ENCODE measurements at regions not wholly inside any gene's neighbourhood (a gene's known extent, or its start where the extent isn't known, plus 50 kb on each side); places are given as distances from the start of the nearest gene placed in this dataset.

DNA sequence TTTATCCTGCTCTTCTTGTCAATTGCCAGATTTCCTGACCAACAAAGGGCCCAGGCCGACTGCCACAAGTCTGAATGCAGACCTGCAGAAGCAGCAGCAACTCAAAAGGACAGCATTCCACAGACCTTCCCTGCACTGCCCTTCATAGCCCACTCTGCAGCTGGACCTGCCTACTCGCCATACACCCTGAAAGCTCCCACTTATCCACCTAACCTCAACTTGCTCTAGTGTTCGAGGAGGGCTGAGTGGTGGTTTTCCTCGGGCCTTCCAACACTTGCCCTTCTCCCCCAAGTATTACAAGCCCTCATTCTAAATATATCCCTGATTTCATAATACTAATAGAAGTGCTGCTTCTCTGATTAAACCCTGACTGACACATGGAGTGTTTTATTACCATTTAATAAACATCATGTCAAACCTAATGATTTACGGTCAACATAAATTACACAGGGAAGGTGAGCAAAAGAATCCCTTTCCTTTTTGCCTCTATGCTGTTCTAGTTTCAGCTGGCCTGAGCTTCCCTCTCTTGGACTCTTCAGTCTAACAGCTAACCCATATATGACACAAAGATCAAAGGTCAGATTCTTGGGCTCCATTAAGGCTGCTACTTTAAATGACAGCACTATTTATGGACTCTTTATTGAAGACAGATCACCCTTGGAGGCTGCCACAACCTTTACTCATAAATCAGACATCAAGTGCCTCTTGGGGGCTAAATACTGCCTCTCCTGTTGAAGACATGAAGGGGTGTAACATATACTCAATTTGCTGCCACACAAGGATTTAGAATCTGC lies 1546.9 kb upstream of the TMEM132C start:
- no peaks in the 10 kb centered on the region for H3F3A ChIP-seq (ENCODE audit: insufficient read depth, low read length)
- no peak overlapping the region for H3K4me2 ChIP-seq (ENCODE audit: low read length)
- H2AFZ ChIP-seq (ENCODE audit: low read length) = no peak overlapping the region
- H4K20me1 ChIP-seq (ENCODE audit: insufficient read depth, low read length) = no peaks in the 10 kb centered on the region
- H3K4me3 ChIP-seq (ENCODE audit: low read depth, low read length, poor library complexity, severe bottlenecking) = no peak overlapping the region
- H3K4me1 ChIP-seq (ENCODE audit: insufficient read depth, low read length, severe bottlenecking) = no peaks in the 10 kb centered on the region
- H3K9me3 ChIP-seq (ENCODE audit: low read length) = no peaks in the 10 kb centered on the region
- TF ChIP-seq, protein P1, sequence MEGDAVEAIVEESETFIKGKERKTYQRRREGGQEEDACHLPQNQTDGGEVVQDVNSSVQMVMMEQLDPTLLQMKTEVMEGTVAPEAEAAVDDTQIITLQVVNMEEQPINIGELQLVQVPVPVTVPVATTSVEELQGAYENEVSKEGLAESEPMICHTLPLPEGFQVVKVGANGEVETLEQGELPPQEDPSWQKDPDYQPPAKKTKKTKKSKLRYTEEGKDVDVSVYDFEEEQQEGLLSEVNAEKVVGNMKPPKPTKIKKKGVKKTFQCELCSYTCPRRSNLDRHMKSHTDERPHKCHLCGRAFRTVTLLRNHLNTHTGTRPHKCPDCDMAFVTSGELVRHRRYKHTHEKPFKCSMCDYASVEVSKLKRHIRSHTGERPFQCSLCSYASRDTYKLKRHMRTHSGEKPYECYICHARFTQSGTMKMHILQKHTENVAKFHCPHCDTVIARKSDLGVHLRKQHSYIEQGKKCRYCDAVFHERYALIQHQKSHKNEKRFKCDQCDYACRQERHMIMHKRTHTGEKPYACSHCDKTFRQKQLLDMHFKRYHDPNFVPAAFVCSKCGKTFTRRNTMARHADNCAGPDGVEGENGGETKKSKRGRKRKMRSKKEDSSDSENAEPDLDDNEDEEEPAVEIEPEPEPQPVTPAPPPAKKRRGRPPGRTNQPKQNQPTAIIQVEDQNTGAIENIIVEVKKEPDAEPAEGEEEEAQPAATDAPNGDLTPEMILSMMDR (IDR thresholded peaks at IDR 0.05; ENCODE audit: low read length) = no peak
- TF ChIP-seq EZH2 (IDR thresholded peaks at IDR 0.05; ENCODE audit: borderline replicate concordance, low read length) = no peak
- H3K9ac ChIP-seq (ENCODE audit: low read length) = no peak overlapping the region
- H3K79me2 ChIP-seq (ENCODE audit: insufficient read depth, low read length) = no peaks in the 10 kb centered on the region
- H3K27me3 ChIP-seq (ENCODE audit: insufficient read depth, low read length) = no peaks in the 10 kb centered on the region
- H3K9me2 ChIP-seq (ENCODE audit: low read depth, low read length) = no peaks in the 10 kb centered on the region
- no peaks in the 10 kb centered on the region for H3K36me3 ChIP-seq (ENCODE audit: insufficient read depth, low read length)
- no peak overlapping the region for H3K27ac ChIP-seq (ENCODE audit: low read depth, low read length, poor library complexity, severe bottlenecking)

DNA sequence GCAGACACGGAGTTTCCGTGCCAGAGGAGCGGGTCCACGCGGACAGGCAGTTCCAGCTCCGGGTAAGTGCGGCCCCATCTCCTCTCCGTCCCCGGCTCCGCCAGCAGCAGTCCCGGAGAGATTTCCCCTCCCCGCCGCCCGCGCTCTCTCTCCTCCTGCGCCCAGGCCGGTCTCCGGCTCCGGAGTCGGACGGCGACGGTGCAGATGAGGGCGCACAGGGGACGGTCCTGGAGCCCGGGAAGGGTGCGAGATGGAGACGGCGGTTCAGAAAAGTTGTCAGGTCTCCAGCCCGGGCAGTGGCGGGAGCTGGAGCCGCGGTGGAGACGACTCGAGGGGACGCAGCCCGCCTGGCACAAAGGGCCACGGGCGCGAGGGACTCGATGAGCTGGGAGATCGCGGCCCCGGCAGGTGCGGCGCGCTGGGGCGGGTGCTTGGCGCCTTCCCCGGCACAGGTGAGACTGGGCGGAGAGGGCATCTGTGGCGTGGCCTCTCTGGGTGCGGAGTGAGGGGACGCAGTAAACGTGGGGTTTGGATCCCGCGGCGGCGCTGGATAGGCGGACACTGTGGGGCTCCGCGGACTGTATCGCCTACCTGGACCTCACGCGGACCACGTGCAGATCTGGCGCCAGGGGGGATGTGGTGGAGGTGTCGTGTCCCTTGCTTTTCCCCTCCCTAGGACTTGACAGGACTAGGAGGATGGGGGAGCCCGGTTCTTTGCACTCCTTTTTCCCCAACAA lies 1540.3 kb upstream of the TMEM132C start:
- no peak overlapping the region for H2AFZ ChIP-seq (ENCODE audit: low read length)
- H3K9me2 ChIP-seq (ENCODE audit: low read depth, low read length) = no peaks in the 10 kb centered on the region
- no peak overlapping the region for H3K4me3 ChIP-seq (ENCODE audit: low read depth, low read length, poor library complexity, severe bottlenecking)

DNA sequence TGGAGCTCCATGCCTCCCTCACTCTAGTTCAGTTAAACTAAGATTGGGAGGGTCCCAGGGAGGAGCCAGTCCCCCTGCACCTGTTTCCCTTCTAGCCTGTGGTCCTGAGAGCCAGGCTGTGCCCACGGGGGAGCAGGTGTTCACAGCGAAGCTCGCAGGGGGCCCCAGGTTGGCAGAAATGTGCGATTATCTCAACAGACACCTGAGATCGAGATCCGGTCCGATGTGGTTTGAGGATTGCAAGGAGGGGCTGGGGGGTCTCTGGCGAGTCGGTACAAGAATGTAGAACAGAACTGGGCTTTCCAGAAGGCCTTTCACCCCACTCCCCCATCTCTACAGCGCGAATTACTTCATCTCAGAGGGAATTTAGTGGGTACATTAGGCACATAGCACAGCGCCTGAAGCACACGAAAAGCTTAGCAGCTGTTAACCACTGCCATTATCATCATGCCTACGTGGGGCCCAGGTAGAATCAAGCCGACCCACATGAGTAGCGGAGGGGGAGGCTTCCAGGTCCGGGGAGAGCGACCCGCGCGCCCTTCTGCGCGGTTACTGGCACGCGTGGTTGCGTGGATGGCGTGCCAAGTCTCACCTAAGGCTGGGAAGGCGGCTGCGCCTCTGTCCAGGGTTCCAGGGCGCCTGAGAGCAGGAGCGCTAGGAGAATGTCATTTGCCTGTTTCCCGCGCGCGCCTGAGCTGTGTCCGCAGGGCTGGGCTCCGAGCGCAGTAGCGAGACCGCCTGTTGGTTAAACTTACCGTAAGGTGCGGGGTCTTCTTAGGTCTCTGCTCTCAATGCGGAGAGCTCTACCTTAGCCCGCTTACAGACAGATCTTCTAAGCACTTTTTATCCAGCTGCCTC lies 1539.5 kb upstream of the TMEM132C start:
- Histone ChIP-seq H4K20me1 (ENCODE audit: insufficient read depth, low read length) (no peaks in the 10 kb centered on the region), H3K79me2 (ENCODE audit: insufficient read depth, low read length) (no peaks in the 10 kb centered on the region), H3K27me3 (ENCODE audit: insufficient read depth, low read length) (no peaks in the 10 kb centered on the region), H3F3A (ENCODE audit: insufficient read depth, low read length) (no peaks in the 10 kb centered on the region), H3K9me3 (ENCODE audit: low read length) (no peaks in the 10 kb centered on the region), H3K4me2 (ENCODE audit: low read length) (no peak overlapping the region), H3K9ac (ENCODE audit: low read length) (no peak overlapping the region), H3K4me1 (ENCODE audit: insufficient read depth, low read length, severe bottlenecking) (no peaks in the 10 kb centered on the region), H3K4me3 (ENCODE audit: low read depth, low read length, poor library complexity, severe bottlenecking) (no peak overlapping the region), H3K36me3 (ENCODE audit: insufficient read depth, low read length) (no peaks in the 10 kb centered on the region), H3K9me2 (ENCODE audit: low read depth, low read length) (no peaks in the 10 kb centered on the region), H3K27ac (ENCODE audit: low read depth, low read length, poor library complexity, severe bottlenecking) (no peak overlapping the region), H2AFZ (ENCODE audit: low read length) (no peak overlapping the region)
- no peak for TF ChIP-seq EZH2 (IDR thresholded peaks at IDR 0.05; ENCODE audit: borderline replicate concordance, low read length)
- TF ChIP-seq, protein P1 (IDR thresholded peaks at IDR 0.05; ENCODE audit: low read length) = no peak

More for the DNA sequence above, 1540.3 kb upstream of the TMEM132C start:
- Histone ChIP-seq H3K9me3 (ENCODE audit: low read length) (no peaks in the 10 kb centered on the region), H3K27me3 (ENCODE audit: insufficient read depth, low read length) (no peaks in the 10 kb centered on the region), H3K27ac (ENCODE audit: low read depth, low read length, poor library complexity, severe bottlenecking) (no peak overlapping the region), H3K79me2 (ENCODE audit: insufficient read depth, low read length) (no peaks in the 10 kb centered on the region), H3K36me3 (ENCODE audit: insufficient read depth, low read length) (no peaks in the 10 kb centered on the region), H3K4me1 (ENCODE audit: insufficient read depth, low read length, severe bottlenecking) (no peaks in the 10 kb centered on the region), H3K4me2 (ENCODE audit: low read length) (no peak overlapping the region), H3K9ac (ENCODE audit: low read length) (no peak overlapping the region), H3F3A (ENCODE audit: insufficient read depth, low read length) (no peaks in the 10 kb centered on the region), H4K20me1 (ENCODE audit: insufficient read depth, low read length) (no peaks in the 10 kb centered on the region)
- TF ChIP-seq EZH2 (IDR thresholded peaks at IDR 0.05; ENCODE audit: borderline replicate concordance, low read length) = no peak
- TF ChIP-seq, protein P1 (IDR thresholded peaks at IDR 0.05; ENCODE audit: low read length) = no peak
